ENCODE measurements at regions not wholly inside any gene's neighbourhood (a gene's known extent, or its start where the extent isn't known, plus 50 kb on each side); places are given as distances from the start of the nearest gene placed in this dataset.

DNA sequence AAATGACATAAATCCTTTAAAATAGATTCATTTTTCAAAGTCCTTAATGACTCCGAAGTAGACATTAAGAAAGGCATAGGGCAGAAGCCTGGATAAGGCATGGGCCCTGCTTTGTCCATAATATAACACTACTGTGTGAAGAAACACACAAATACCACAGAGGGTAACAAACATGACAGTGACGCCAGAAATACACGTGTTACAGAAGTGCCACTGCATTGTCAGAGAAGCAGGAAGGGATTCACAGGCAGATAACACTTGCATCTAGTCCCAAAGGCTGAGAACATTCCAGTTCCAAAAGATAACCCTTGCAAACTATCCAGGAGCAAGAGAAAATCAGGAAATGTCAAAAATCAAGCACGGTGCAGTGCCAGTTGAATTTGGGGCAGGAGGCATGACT lies 633.2 kb downstream of the LIG4 start:
- H3K9me2 ChIP-seq (replicated peaks; ENCODE audit: insufficient read depth) = no peaks in the 10 kb centered on the region
- H3K79me2 ChIP-seq = no peaks in the 10 kb centered on the region
- no peak for DNase-seq (ENCODE audit: low spot score)
- no peak overlapping the region for H2AFZ ChIP-seq
- H3K27ac ChIP-seq = no peak overlapping the region
- no peak overlapping the region for H3K4me2 ChIP-seq
- 81% methylated on average over 4 of the region's 4 CpGs for WGBS (ENCODE audit: low lambda C conversion rate, missing lambda C conversion rate)
- H3K9me3 ChIP-seq (ENCODE audit: low read depth) = no peaks in the 10 kb centered on the region
- H3K27me3 ChIP-seq = no peaks in the 10 kb centered on the region
- no peaks in the 10 kb centered on the region for H3K4me1 ChIP-seq (ENCODE audit: insufficient read depth)
- H3K36me3 ChIP-seq (replicated peaks; ENCODE audit: insufficient read depth, low read depth) = no peaks in the 10 kb centered on the region
- no peak overlapping the region for H3K4me3 ChIP-seq
- no peaks in the 10 kb centered on the region for H4K20me1 ChIP-seq (ENCODE audit: insufficient read depth, poor library complexity, severe bottlenecking)
- TF ChIP-seq EZH2 (IDR thresholded peaks at IDR 0.05; ENCODE audit: borderline replicate concordance) = no peak
- no peak for TF ChIP-seq EZH2phosphoT487 (IDR thresholded peaks at IDR 0.05; ENCODE audit: low read depth, severe bottlenecking, unreplicated experiment)
- TF ChIP-seq, protein P1, sequence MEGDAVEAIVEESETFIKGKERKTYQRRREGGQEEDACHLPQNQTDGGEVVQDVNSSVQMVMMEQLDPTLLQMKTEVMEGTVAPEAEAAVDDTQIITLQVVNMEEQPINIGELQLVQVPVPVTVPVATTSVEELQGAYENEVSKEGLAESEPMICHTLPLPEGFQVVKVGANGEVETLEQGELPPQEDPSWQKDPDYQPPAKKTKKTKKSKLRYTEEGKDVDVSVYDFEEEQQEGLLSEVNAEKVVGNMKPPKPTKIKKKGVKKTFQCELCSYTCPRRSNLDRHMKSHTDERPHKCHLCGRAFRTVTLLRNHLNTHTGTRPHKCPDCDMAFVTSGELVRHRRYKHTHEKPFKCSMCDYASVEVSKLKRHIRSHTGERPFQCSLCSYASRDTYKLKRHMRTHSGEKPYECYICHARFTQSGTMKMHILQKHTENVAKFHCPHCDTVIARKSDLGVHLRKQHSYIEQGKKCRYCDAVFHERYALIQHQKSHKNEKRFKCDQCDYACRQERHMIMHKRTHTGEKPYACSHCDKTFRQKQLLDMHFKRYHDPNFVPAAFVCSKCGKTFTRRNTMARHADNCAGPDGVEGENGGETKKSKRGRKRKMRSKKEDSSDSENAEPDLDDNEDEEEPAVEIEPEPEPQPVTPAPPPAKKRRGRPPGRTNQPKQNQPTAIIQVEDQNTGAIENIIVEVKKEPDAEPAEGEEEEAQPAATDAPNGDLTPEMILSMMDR (IDR thresholded peaks at IDR 0.05; ENCODE audit: poor library complexity) = no peak

DNA sequence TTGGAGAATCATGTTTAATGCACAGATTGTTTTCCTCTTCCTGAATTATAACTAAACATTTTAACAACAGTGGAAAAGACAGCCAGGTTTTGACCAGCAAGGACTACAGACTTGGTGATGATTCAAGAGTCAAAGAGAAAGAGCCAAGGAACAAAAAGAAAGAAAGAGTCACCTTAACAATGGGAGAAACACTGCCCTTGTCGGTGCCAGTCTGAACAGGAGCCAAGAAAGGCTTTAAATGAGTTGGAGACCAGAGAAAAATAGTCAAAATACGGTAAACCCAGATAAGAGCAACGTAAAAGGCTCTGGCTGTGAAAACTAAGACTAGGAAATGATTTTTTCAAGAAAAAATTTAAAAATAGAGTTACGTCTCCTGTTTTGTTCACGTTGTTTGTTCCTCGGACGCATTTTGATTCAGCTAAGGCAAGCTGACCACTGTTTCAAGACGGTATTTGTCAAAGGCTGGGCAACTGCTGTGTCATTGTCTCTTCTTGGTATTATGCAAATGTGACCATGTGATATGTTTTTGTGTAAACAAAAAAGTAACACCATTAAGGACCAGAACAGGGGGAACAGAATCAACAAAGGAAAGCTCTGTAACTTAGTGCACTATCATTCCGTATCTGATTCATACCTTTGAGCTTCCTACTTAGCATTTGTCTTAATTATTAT lies 634.5 kb downstream of the LIG4 start:
- H3K79me2 ChIP-seq = no peaks in the 10 kb centered on the region
- no peak overlapping the region for H3K4me3 ChIP-seq
- H3K9me3 ChIP-seq (ENCODE audit: low read depth) = no peaks in the 10 kb centered on the region
- no peaks in the 10 kb centered on the region for H3K4me1 ChIP-seq (ENCODE audit: insufficient read depth)
- DNase-seq (ENCODE audit: low spot score) = no peak
- H4K20me1 ChIP-seq (ENCODE audit: insufficient read depth, poor library complexity, severe bottlenecking) = no peaks in the 10 kb centered on the region
- H3K9me2 ChIP-seq (replicated peaks; ENCODE audit: insufficient read depth) = no peaks in the 10 kb centered on the region
- TF ChIP-seq EZH2phosphoT487 (IDR thresholded peaks at IDR 0.05; ENCODE audit: low read depth, severe bottlenecking, unreplicated experiment) (no peak), EZH2 (IDR thresholded peaks at IDR 0.05; ENCODE audit: borderline replicate concordance) (no peak)
- TF ChIP-seq, protein P1 (IDR thresholded peaks at IDR 0.05; ENCODE audit: poor library complexity) = no peak
- WGBS (ENCODE audit: low lambda C conversion rate, missing lambda C conversion rate) = 58% methylated on average over 9 of the region's 9 CpGs
- no peak overlapping the region for H3K4me2 ChIP-seq
- H3K36me3 ChIP-seq (replicated peaks; ENCODE audit: insufficient read depth, low read depth) = no peaks in the 10 kb centered on the region
- no peaks in the 10 kb centered on the region for H3K27me3 ChIP-seq
- no peak overlapping the region for H3K27ac ChIP-seq
- no peak overlapping the region for H2AFZ ChIP-seq

DNA sequence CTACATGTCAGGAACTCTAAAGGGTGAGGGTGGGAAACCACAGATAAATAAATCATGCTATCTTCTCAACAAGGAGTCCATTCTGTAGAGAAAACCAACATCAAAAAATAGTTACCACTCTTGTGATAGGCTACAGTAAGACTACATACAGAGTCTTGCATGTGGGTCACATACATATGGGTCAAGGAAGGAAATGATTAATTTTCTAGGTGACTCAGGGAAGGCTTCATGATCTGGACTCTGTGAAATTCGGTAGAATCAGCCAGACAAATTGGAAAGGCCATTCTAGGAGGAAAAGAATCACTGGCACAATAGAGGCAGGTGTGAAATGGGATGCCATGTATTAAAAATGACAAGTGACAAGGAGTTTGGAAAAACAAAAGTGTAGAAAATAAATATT lies 638.9 kb downstream of the LIG4 start:
- H3K9me3 ChIP-seq (ENCODE audit: low read depth) = no peaks in the 10 kb centered on the region
- H3K36me3 ChIP-seq (replicated peaks; ENCODE audit: insufficient read depth, low read depth) = no peaks in the 10 kb centered on the region
- DNase-seq (ENCODE audit: low spot score) = no peak
- WGBS (ENCODE audit: low lambda C conversion rate, missing lambda C conversion rate) = 80% methylated on average over 1 of the region's 1 CpG
- H3K4me1 ChIP-seq (ENCODE audit: insufficient read depth) = no peaks in the 10 kb centered on the region
- TF ChIP-seq, protein P1 (IDR thresholded peaks at IDR 0.05; ENCODE audit: poor library complexity) = no peak
- no peak for TF ChIP-seq EZH2phosphoT487 (IDR thresholded peaks at IDR 0.05; ENCODE audit: low read depth, severe bottlenecking, unreplicated experiment)
- no peak for TF ChIP-seq EZH2 (IDR thresholded peaks at IDR 0.05; ENCODE audit: borderline replicate concordance)
- H4K20me1 ChIP-seq (ENCODE audit: insufficient read depth, poor library complexity, severe bottlenecking) = no peaks in the 10 kb centered on the region
- no peak overlapping the region for H2AFZ ChIP-seq
- no peak overlapping the region for H3K27ac ChIP-seq
- H3K9me2 ChIP-seq (replicated peaks; ENCODE audit: insufficient read depth) = no peaks in the 10 kb centered on the region
- no peaks in the 10 kb centered on the region for H3K27me3 ChIP-seq
- H3K4me3 ChIP-seq = no peak overlapping the region
- H3K79me2 ChIP-seq = no peaks in the 10 kb centered on the region
- H3K4me2 ChIP-seq = no peak overlapping the region

All from hepatocyte (in vitro differentiated cells).